OCI-LY7 (cell line): ENCODE measurements at regions not wholly inside any gene's neighbourhood (a gene's known extent, or its start where the extent isn't known, plus 50 kb on each side); places are given as distances from the start of the nearest gene placed in this dataset.

Source experiments
- BruUV-seq: library from RNA; stranded (reverse); fragments of 400-500 nt; replicated peaks from 2 replicates; lab custom pipeline; 2021; lab: Mats Ljungman, UMichigan
- CTCF ChIA-PET: fragments of 300-600 bp; sonication (Branson Sonifier 250); formaldehyde crosslinking; loops from one replicate; lab custom pipeline; 2022; ENCODE audit warnings: antibody characterized with exemption; ENCODE audit not compliant: unreplicated experiment; lab: Charles Lee
- POLR2A ChIA-PET: fragments of 300-600 bp; sonication (Branson Sonifier 250); formaldehyde crosslinking; loops from one replicate; lab custom pipeline; 2022; ENCODE audit warnings: antibody characterized with exemption; lab: Charles Lee
- DNase-seq: peaks from one replicate; pipeline ENCODE4 v3.0.0-alpha.2; 2015; ENCODE audit warnings: low spot score
- H2AFZ ChIP-seq: fragments of 200-600 bp; sonication (generic), shearing (Covaris generic); 2 replicates; pipeline ENCODE4 v1.6.1; 2014; ENCODE audit warnings: mild to moderate bottlenecking, antibody characterized with exemption, low read length, moderate library complexity
- H3K27ac ChIP-seq: fragments of 200-600 bp; sonication (generic); 2 replicates; pipeline ENCODE4 v1.5.1; 2014; ENCODE audit warnings: mixed run types, low read depth, mild to moderate bottlenecking, moderate library complexity, low read length, inconsistent platforms; ENCODE audit not compliant: poor library complexity, severe bottlenecking
- H3K36me3 ChIP-seq: fragments of 200-600 bp; sonication (generic); 2 replicates; pipeline ENCODE4 v1.6.1; 2014; ENCODE audit warnings: mild to moderate bottlenecking, antibody characterized with exemption, low read length, moderate library complexity, mixed read lengths; ENCODE audit not compliant: insufficient read depth
- H3K4me1 ChIP-seq: fragments of 200-600 bp; sonication (generic); 2 replicates; pipeline ENCODE4 v1.5.1; 2014; ENCODE audit warnings: mild to moderate bottlenecking, low read length; ENCODE audit not compliant: insufficient read depth, poor library complexity, severe bottlenecking
- H3K4me2 ChIP-seq: fragments of 200-600 bp; sonication (generic); 2 replicates; pipeline ENCODE4 v1.6.1; 2014; ENCODE audit warnings: mild to moderate bottlenecking, low read length
- H3K4me3 ChIP-seq: fragments of 200-600 bp; sonication (generic); 2 replicates; pipeline ENCODE4 v1.5.1; 2014; ENCODE audit warnings: mild to moderate bottlenecking, low read depth, low read length; ENCODE audit not compliant: poor library complexity, severe bottlenecking
- H3K79me2 ChIP-seq: fragments of 200-600 bp; sonication (generic); 2 replicates; pipeline ENCODE4 v1.6.1; 2016; ENCODE audit warnings: low read depth, mild to moderate bottlenecking, low read length, moderate library complexity, mixed read lengths; ENCODE audit not compliant: insufficient read depth
- H3K9me2 ChIP-seq: fragments of 200-600 bp; sonication (generic); 2 replicates; pipeline ENCODE4 v1.6.1; 2016; ENCODE audit warnings: mild to moderate bottlenecking, low read length, mixed read lengths; ENCODE audit not compliant: insufficient read depth
- H3K9me3 ChIP-seq: fragments of 200-600 bp; sonication (generic); 2 replicates; pipeline ENCODE4 v1.6.1; 2014; ENCODE audit warnings: mild to moderate bottlenecking, mixed run types, low read length, mixed read lengths
- H4K20me1 ChIP-seq: fragments of 200-600 bp; sonication (generic); 2 replicates; pipeline ENCODE4 v1.6.1; 2014; ENCODE audit warnings: mild to moderate bottlenecking, antibody characterized with exemption, low read length, moderate library complexity, mixed read lengths; ENCODE audit not compliant: insufficient read depth
- CTCF ChIP-seq: fragments of 200-600 bp; sonication (generic); conservative IDR thresholded peaks from 2 replicates; pipeline ENCODE4 v1.5.1; 2014; ENCODE audit warnings: mild to moderate bottlenecking, antibody characterized with exemption, low read length, moderate library complexity, mixed read lengths
- EZH2phosphoT487 ChIP-seq: fragments of 200-600 bp; sonication (generic); IDR thresholded peaks from 2 replicates; pipeline ENCODE4 v1.6.1; 2018; ENCODE audit warnings: low read depth, borderline replicate concordance, mild to moderate bottlenecking, mixed run types, antibody characterized with exemption, low read length, moderate library complexity, mixed read lengths
- intact Hi-C: fragments of 100-400 bp; cut with micrococcal nuclease; formaldehyde crosslinking; loops from one replicate; pipeline ENCODE4 v1.10.0; 2022; ENCODE audit not compliant: unreplicated experiment

- BruUV-seq = no TSS peak
- TF ChIP-seq EZH2phosphoT487 (no peak), CTCF (no peak)
- no peaks in the 10 kb centered on the region for H3K9me3 ChIP-seq
- no peak overlapping the region for H3K27ac ChIP-seq
- intact Hi-C loops = no loop called here
- no peaks in the 10 kb centered on the region for H3K79me2 ChIP-seq
- no peaks in the 10 kb centered on the region for H3K36me3 ChIP-seq
- H4K20me1 ChIP-seq = no peaks in the 10 kb centered on the region
- no peak overlapping the region for H3K4me2 ChIP-seq
- no peaks in the 10 kb centered on the region for H3K9me2 ChIP-seq
- H2AFZ ChIP-seq = peak overlapping the region; percentile 82; the same call in 1 of the 2 replicates
- POLR2A ChIA-PET = interaction anchor here (1.1 kb wide), 1 partner anchor 18 kb away, joined by 3 read pairs; no protein-coding TSS in a partner anchor
- no peak overlapping the region for H3K4me3 ChIP-seq
- CTCF ChIA-PET = interaction anchor here (0.6 kb wide), 1 partner anchor 1648 kb away, joined by 3 read pairs; no protein-coding TSS in a partner anchor
- no peak for DNase-seq
- peaks cover 19% of the 10 kb centered on the region for H3K4me1 ChIP-seq
Measured at GRCh38 chr3:43181202-43181821, 75.4 kb upstream of the POMGNT2 start.

GRCh38 chr3:43180694-43181093 is 74.8 kb upstream of the POMGNT2 start:
- intact Hi-C loops = no loop called here
- peak overlapping the region; percentile 58 for H3K4me2 ChIP-seq
- H3K9me2 ChIP-seq = no peaks in the 10 kb centered on the region
- peak overlapping the region; percentile 82; the same call in 1 of the 2 replicates for H2AFZ ChIP-seq
- H3K4me3 ChIP-seq = no peak overlapping the region
- ChIA-PET CTCF (interaction anchor here (0.6 kb wide), 1 partner anchor 492 kb away, joined by 3 read pairs; no protein-coding TSS in a partner anchor), POLR2A (interaction anchor here (0.6 to 1.6 kb wide), 4 partner anchors 9 to 209 kb away, joined by 3 to 6 read pairs (median 4); no protein-coding TSS in a partner anchor)
- no peaks in the 10 kb centered on the region for H3K9me3 ChIP-seq
- H3K36me3 ChIP-seq = no peaks in the 10 kb centered on the region
- TF ChIP-seq EZH2phosphoT487 = no peak
- TF ChIP-seq CTCF = no peak
- peak overlapping the region; percentile 47 for H3K27ac ChIP-seq
- H3K79me2 ChIP-seq = no peaks in the 10 kb centered on the region
- BruUV-seq = no TSS peak
- H3K4me1 ChIP-seq = peaks cover 19% of the 10 kb centered on the region
- H4K20me1 ChIP-seq = no peaks in the 10 kb centered on the region
- no peak for DNase-seq

- DNase-seq = peak; percentile 64
- intact Hi-C loops = no loop called here
- peak overlapping the region; percentile 82 for H2AFZ ChIP-seq
Measured at GRCh38 chr3:43180027-43180426, 74.1 kb upstream of the POMGNT2 start.

More at GRCh38 chr3:43180027-43180426, 74.1 kb upstream of the POMGNT2 start:
- H4K20me1 ChIP-seq = no peaks in the 10 kb centered on the region
- peaks cover 19% of the 10 kb centered on the region for H3K4me1 ChIP-seq
- no peak overlapping the region for H3K4me3 ChIP-seq
- H3K36me3 ChIP-seq = no peaks in the 10 kb centered on the region
- no peaks in the 10 kb centered on the region for H3K9me2 ChIP-seq
- POLR2A ChIA-PET = interaction anchor here (0.6 to 1.6 kb wide), 4 partner anchors 9 to 210 kb away, joined by 3 to 6 read pairs (median 4); no protein-coding TSS in a partner anchor
- H3K9me3 ChIP-seq = no peaks in the 10 kb centered on the region
- no peaks in the 10 kb centered on the region for H3K79me2 ChIP-seq
- H3K27ac ChIP-seq = peak overlapping the region; percentile 47
- TF ChIP-seq CTCF (no peak), EZH2phosphoT487 (no peak)
- CTCF ChIA-PET = interaction anchor here (0.6 kb wide), 1 partner anchor 491 kb away, joined by 3 read pairs; no protein-coding TSS in a partner anchor
- peak overlapping the region; percentile 58 for H3K4me2 ChIP-seq
- no TSS peak for BruUV-seq
